GM12875 (cell line): ENCODE measurements at regions not wholly inside any gene's neighbourhood (a gene's known extent, or its start where the extent isn't known, plus 50 kb on each side); places are given as distances from the start of the nearest gene placed in this dataset.

Experiments
- H3K4me3 ChIP-seq: one replicate; pipeline ENCODE4 v1.5.1; 2011; ENCODE audit warnings: low read depth, low read length, control low read depth
- TF ChIP-seq, protein P1 (sequence below): IDR thresholded peaks from 2 replicates; pipeline ENCODE4 v1.5.1; 2011; ENCODE audit warnings: low read depth, mild to moderate bottlenecking, control low read depth, inconsistent platforms, low read length, moderate library complexity, borderline replicate concordance; ENCODE audit not compliant: insufficient read depth

DNA sequence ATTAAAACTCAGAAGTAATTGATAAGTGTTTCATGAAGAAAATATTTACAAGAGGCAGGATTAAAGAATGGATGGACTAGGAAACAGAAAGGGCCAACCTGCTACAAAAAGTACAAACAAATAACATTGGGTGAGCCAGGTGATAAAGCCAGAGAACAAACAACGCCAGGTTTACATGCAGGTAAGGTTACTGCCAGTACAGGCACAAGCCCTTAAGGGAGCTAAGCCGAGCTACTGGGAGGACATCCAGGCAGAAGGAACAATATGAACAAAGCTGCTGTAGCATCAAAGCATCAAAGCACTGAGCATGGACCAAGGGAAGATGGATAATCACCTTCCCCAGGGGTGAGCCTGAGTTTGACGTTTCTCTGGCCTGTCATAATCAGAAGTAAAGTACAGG is 380.7 kb downstream of the SEC16B start:
- TF ChIP-seq, protein P1, sequence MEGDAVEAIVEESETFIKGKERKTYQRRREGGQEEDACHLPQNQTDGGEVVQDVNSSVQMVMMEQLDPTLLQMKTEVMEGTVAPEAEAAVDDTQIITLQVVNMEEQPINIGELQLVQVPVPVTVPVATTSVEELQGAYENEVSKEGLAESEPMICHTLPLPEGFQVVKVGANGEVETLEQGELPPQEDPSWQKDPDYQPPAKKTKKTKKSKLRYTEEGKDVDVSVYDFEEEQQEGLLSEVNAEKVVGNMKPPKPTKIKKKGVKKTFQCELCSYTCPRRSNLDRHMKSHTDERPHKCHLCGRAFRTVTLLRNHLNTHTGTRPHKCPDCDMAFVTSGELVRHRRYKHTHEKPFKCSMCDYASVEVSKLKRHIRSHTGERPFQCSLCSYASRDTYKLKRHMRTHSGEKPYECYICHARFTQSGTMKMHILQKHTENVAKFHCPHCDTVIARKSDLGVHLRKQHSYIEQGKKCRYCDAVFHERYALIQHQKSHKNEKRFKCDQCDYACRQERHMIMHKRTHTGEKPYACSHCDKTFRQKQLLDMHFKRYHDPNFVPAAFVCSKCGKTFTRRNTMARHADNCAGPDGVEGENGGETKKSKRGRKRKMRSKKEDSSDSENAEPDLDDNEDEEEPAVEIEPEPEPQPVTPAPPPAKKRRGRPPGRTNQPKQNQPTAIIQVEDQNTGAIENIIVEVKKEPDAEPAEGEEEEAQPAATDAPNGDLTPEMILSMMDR = no peak
- H3K4me3 ChIP-seq = no peak overlapping the region

DNA sequence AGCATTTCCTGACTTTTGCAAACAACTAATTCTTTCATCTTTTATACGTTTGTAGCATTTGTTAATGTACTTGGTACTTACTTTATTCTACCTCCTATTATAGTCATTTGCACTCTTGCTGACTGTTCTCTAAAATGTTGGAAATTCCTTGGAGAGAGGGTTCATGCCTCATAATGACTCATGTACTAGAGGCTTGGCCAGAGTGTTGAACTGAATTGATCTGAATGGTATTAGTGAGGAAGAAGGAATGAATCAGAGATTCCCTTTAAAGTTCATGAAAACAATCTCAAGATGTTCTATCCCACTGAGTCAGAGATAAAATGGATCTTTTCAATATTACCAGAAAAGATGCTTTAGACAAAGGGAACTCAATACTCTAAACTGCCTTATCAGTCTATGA is 383.4 kb downstream of the SEC16B start:
- TF ChIP-seq, protein P1 = no peak
- H3K4me3 ChIP-seq = no peak overlapping the region

DNA sequence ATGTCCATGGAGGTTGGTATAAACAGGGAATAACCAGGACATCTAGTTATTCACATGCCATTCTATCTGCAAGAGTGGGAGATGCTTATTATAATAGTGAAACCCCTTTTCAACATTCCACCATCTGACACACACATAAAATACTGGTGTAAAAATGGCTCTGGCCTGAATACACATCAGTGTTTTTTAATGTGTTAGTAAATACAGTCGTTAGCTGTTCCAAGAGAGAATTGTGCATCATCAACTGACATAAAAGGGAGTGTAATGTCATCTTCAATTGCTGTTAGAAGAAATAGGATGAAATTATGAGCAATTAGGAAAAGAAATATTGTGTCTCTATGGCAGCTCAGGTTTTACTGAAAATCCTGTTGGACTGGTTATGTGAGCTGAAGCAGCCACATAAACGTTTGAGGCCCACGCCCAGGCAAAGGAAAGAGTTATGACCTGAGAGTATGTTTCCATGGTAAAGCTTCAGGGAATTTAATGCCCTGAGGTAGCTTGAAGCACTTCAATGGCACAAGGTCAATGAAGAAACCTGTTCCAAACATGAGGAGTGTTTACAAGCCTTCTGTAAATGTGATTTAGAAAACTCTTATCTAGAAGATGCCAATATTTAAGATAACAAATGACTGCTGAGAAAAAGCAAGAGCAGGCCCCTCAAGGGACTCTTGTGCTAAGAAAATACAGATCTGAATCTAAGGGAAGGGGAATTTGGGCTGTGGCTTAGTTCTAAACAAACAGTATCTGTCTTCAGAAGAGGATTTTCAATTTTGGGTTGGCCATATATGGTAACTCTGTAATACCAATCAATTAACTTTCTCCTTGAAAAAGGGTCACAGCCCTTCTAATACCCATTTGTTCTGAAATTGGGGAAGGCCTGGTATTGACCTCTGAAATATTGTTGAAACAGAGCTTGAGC is 384.3 kb downstream of the SEC16B start:
- TF ChIP-seq, protein P1 = no peak
- H3K4me3 ChIP-seq = no peak overlapping the region

DNA sequence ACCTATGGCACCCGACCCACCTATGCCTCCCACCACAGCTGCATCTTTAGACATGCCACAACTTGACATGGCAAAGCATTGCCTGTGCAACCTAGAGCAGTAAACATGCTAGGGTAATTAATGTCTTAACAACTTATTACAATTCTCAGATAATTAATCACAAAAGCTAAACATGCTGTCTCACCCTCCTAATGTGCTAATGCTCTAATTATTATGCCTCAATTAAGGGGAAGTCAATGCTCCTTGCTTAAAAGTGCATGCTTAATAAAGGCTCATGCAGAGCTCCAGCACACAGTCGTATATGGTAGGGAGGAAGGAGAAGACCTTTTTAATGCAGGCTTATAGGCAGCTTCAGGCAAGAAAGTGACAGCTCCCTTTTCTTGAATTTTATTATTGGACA is 396.0 kb downstream of the SEC16B start:
- TF ChIP-seq, protein P1 = no peak
- H3K4me3 ChIP-seq = no peak overlapping the region

DNA sequence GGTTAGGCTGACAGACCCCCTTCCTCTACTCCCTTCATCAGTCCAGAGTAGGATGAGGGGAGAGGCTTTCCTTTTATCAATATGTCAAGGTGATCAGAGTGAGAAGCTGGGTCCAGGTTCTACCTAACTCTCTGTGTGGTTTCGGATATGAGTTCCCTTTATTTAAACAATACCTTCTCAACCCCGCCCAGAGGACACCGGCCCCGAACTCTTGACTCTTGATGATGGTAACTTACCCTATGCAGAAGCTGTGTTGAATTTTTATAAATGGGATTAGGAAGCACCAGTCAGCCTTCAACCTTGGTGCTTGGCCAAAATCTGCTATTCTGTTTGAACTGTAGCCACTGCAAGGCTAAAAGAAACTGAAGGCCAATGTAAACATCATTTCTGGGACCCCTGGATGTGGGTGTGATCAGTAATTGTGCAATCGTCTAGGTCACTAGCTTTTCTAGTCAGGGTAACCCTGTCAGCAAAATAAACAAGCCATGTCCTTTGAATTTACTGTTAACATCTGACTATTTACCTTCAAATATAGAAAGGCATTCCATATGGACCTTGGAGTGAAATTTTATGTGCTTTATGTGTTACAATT is 398.3 kb downstream of the SEC16B start:
- TF ChIP-seq, protein P1 = no peak
- no peak overlapping the region for H3K4me3 ChIP-seq

DNA sequence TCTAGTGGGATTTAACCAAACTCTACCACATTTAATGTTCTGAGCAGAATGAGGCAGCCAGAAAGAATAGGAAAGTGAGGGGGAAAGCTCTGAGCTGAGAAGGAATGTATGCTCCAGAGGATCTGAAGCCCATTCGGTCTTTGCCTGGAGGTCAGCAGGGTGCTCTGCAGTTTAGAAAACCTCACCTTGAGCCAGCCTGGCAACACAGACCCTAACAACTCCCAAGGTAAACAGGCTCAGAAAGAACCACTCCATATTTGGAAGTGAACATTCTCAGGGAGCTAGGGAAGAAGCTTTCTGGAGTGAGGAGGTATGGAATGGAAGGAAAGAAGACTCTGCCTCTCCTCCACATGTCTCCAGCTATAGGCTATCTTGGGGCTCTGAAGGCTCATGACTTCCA is 398.8 kb downstream of the SEC16B start:
- TF ChIP-seq, protein P1 = no peak
- H3K4me3 ChIP-seq = no peak overlapping the region

DNA sequence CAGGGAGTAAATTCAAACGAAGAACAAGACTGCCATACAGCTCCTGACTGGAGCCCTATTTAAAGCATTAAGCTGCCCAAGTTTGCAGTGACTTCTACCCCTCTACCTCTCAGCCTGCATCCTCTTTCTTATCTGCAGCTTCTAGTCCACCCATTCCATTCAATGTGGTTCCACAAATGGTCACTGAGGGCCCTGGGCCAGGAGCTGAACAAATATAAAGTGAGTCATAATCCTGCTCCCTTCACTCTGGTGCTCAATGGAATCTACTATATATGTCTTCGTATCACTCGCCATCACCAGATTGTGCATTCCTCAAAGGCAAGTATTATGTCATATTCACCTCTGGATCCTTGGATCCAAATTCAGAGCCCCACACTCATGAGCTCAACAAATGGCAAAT is 398.7 kb downstream of the BRINP2 start:
- TF ChIP-seq, protein P1 = no peak
- H3K4me3 ChIP-seq = no peak overlapping the region
